ENCODE measurements at regions not wholly inside any gene's neighbourhood (a gene's known extent, or its start where the extent isn't known, plus 50 kb on each side); places are given as distances from the start of the nearest gene placed in this dataset.

DNA sequence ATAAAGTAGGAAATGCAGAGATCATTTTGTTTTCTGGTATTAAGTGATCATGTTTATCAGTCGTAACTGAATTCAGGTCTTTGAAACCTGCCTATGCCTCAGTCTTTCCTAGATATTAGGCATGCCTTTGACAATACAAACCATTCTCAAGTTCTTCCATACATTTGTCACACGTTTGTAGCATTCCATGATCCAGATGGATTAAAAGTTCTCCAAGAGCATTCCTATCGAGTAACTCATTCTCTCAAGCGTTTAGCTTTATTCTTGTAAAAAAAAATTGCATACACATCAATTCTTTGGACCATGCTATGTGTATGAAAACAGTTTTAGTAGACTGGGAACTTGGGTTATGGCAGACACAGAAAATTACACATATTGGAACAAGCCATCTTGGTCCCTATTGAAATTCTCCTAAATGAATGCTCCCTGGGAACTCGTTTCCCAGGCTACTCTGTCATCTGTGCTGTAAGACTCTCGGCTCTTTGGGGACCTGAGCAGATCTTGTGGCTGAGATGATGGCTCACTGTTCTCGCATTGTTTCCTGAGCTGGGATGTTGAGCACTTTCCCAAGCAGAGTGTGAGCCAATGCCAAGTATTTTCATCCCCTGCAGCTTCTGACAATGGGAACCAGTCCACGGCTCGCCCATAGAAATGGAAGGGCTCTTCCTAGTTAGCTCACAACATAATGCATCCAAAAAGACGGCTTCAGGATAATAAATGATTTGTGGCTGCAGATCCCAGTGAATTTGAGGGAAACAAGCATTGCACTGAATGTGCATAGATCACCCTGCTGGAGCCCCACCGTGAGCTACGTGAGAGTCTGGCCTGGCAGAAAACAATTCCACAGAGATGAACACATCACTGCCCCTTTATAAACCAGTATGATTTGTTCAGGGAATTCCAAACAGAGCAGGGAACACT, 230.2 kb downstream of the IRX1 start:
- DNase-seq, result no peak

DNA sequence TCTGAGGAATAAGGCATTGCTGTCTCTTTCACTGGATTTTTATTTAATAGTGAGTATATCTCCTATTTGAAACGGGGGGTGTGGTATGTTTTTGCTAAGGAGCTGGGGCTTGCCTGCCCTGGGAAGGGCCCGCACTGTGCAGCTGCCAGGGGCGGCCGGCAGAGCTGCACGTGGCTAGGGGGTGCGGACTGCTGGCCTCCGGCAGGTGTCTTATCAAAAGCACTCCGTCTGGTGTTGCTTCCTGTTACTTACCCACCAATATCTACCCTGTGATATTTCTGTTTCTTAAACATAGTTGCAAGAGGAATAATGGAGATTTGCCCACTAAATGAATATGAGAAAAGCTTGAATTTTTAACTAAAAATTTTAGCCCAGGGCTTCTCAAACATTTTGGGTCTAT, 232.0 kb downstream of the IRX1 start:
- no peak for DNase-seq

DNA sequence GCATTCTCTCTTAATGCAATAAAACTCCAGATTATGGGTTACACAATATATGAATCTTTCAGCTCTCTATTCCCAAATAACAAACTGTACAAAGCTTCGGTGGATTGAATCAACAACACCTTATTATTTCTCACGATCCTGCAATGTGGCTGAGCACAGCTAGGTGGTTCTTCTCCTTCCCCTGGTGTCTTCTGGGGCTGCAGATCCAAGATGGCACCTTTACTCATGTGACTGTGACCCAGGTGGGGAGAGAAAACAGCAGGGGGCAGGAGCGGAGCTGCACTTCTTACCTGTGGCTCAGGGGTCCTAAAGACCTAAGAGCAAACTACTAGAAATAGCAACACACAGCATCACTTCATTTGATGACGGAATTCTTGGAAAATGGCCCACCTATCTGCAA, 233.1 kb downstream of the IRX1 start:
- DNase-seq, result no peak

DNA sequence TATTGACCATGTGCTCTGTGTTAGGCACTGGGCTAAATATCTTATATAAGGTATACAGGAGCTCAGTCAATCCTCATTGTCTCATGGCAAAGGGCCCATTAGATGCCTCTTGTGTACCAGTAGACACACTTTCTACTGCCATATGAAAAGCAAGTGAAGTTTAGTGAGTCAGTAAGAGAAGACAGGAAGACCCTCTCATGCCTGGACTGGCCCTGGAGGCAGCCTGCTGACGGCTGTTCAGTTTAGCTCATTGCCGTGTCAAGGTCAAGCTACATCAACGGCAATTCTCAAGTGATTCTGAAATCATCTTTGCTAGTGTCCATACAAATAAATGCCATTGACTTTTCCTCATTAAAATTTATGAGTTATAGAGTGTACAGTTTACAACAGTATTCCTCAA, 237.9 kb downstream of the IRX1 start:
- no peak for DNase-seq

DNA sequence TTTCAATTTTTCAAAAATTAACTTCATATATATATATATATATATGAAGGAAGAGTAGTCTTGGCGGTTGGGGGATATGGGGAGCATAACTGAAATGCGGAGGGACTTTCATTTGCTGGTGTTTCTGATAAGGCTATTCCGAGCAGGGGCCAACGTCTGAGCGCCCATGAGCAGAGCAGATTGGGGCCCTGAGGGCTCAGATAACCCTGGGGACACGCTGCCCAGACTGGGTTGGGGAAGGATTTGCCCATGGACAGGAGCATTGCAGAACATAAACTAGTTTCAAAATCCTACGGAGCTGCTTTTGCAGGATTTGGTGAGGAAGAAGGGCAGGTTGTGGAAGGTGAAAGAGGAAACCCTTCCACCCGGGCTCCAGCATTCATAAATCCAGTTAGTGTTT, 240.2 kb downstream of the IRX1 start:
- DNase-seq, result no peak

DNA sequence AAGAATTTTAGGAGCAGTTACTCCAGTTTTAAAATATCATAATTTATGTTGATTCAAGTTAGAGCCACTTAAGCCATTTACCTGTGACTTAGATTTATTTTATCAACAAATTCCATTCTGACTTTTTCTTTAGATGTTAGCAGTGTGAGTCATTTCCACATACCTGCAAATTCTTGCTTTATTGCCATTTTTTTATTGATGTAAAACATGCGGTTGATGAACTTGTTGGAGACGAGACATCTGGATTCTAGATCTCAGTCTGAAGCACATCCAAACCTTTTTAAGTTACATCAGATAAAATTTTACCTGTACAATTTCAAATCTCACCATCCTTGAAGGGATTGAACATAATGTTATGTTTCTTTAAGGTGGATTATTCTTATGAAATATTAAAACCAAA, 240.9 kb downstream of the IRX1 start:
- DNase-seq, result no peak

DNA sequence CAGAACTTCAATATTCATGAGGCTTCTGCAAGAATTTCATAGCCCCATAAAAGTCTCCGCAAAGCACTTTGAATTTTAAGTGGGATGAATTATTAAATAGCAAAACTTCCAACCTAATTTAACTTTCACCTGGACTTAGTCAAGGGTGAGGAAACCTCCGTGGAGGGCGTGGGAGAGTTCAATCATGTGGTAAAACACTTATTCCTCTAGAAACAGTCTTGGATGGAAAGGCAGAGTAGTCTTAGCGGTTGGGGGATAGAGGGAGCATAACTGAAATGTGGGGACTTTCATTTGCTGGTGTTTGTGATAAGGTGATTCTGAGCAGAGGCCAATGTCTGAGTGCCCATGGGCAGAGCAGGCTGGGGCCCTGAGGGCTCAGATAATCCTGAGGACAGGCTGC, 241.9 kb downstream of the IRX1 start:
- DNase-seq, result no peak

DNA sequence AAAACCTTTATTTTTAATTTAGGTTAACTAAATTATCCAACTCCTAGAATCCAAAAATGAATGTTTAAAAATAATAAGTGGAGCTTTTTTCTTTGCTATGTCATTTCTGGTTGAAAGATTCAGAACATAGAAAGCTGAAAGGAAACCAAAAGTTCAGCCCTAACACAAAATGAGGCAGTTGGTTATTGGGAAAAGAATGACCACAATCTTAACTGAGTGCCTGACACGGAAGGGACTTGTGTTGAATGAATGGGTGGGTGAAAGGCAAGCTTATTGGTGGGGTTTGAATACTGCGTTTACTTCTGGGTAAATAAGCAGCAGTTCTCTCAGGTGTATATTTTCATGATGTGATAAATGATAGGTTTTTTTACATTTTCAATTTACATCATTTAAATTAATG, 243.5 kb downstream of the IRX1 start:
- DNase-seq, result no peak

DNA sequence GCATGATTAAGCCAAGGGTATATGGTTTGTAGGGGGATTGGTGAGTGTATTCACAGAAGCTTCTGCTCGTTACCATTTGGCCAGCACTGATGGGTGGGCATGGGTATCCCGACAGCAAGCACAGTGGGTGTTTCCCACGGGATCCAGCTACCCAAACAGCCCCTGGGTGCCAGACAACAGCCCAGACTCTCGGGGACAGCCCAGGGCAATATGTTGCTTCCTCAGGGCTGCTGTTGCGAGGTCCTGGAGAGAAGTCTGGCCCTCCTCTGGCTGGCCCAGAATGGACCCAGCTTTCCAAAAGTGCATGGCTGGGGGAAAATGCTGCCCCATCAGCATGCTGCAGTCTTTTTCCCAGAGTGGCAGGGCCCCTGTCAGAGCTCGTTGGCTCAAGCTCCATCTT, 247.0 kb downstream of the IRX1 start:
- DNase-seq, result no peak

DNA sequence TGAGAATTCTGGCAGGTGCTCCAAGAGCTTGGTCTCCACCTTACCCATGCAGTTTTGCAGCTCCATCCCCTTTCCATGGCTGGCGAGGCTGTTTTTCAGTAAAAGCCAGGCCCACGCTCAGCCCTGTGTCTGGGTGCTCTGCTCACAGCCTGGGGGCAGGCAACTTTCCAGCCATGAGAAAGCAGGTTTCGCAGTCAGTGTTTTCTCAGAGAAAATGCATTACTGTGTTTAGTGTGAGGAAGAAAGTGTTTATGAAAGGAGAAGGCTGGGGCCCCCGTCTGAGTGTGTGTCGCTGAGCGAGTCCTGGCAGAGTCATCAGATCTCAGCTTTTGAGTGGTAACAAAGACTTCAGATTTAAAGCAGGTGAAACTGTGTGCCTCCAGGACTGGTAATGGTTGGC, 248.1 kb downstream of the IRX1 start:
- DNase-seq, result no peak

DNA sequence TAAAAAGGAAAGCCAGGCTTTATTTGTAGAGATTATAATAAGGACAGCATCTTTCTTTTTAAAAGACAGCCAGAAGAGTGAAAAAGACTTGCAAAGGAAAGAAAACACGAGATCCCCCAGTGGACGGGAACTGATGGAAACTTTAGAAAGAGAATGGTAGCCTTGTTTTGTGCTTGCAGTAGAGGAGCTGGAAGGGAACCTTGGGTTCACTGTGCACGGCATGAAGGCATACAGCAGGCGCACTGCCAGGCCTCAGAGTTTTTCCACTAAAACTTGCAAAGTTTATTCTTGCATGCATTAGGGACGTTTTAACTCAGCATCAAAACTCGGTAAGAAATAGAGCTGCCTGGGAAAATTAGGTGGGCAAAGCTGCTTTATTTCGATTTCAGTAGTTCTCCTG, 248.6 kb downstream of the IRX1 start:
- DNase-seq, result no peak

DNA sequence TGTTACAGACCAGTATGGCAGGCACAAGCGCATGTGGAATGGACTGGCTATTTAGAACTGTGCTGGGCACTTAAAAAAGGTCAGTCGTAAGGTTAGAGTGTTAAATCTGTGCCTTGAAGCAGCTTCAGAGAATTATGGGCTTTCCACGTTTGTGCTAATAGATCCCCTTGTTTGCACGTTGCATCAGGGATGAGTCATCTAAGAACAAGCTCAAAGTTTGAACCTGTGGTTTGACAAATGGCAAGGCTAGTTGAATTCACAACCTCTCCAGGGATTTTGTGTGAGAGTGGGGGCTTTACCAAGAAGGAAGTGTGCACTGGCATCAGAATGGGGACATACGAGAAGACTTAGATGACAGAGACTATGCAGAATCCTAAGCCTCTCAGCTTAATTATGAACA, 249.6 kb downstream of the IRX1 start:
- DNase-seq, result no peak

DNA sequence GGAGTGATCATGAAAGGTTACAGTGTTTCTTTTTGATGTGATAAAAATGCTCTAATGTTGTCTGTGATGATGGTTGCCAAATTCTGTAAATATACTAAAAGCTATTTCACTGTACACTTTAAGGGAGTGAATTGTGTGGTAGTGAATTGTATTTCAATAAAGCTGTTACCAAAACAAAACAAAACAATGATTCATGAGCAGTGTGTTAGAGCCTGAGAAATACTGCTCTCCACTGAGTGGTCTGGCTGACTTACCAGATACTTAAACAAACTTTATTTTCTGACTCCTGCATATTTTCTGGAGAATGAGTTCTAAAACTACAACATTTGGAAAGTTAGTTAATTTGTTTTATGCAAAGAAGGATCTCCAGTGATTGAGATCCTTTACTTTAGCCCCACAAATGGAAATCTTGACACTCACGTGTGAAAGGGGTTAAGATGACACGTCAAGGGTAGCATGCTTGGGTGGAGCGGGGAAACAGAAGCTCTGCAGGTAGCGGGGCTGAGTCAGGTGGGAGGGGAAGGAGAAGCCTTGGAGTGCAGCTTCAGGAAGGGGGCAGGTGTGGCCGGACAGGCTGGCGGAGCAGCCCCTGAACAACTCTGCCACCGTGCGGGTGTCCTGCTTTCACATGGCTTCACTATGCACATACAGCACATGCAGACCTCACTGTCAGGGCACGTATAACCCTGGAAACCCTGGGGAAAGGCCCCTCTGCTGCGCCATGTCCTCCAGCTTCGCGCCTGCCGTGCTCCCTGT, 256.7 kb downstream of the IRX1 start:
- no peak for DNase-seq

DNA sequence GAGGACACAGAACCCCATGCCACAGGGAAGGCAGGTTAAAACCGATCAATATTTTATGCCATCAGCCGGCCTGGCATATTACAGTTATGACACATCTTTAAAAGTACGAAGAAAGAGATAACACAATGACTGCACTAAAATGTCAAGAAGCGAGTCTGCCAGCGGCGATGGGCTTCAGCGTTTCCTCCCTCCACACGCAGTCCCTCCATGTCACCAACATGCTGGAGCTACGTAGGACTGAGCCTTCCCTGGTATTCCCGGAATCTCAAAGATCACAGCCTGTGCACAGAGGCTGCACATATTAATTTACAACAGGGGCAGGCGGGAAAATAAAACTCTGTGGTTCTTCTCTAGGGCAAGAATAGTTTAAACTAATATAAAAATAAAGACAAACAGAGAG, 257.7 kb downstream of the IRX1 start:
- no peak for DNase-seq

DNA sequence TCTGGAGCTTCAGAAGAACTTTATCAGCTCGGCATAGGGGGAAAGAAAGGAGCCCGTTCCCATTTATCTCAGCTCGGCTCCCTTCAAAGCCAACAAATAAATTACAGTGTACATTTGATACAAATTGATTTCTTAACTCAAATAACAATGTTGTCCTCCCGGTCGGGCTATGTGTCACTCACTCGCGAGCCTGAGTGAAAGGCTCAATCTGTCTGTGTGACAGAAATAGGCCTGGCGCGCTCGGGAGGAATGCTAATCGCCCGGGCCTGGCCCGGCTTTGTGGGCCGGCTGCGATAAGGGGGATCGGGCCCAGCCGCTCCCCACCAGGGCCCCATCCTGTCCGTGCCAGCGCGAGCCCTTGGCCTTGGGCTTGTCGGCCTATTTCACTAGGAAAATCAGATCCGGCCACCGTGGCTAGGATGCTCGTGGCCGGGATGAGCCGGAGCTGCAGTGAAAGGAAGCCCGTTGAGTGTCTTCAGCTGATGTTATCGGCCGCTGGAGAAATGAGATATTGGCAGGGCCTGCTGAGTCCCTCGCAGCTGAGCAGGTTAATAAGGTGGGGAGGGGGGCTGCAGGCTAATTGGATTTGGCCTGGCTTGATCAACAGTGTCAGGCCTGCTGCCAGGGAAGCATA, 258.7 kb downstream of the IRX1 start:
- DNase-seq, result no peak

DNA sequence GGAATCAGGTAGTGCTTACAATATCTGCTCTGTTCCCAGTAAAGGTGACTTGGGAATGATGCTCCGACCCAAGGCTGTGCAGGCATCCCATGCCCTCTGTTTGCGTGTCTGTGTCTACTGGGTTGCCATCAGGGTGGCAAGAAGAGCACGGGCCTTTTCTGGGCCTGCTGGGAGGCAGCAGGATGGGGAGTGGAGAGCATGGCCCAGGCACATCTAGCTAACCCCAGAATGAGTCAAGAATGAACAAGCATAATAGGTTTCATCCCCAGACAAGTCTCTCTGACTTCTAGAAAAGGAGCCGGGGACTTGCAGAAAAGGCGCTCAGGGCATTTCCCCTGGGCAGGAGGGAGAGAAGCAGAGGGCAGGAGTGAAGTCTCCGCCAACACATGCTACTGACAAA, 260.4 kb downstream of the IRX1 start:
- no peak for DNase-seq

DNA sequence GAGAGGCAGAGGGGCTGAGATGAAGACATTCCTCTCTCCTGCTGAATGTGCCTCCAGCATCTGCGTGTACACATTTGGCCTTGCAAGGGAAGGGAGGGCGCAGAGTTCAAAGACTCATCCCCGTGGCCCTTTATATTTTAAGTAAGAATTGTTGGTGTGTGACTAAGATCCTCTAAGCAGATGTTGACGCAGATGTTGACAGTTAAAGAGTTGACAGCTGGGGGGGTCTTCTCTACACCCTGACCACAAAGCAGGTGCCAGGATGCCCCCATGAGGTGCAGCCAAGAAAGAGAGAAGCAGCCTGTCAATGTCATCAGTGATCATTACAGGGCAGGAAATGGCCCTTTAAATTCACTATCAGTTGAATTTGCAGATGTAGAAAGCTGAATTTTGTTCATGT, 262.9 kb downstream of the IRX1 start:
- DNase-seq, result no peak

DNA sequence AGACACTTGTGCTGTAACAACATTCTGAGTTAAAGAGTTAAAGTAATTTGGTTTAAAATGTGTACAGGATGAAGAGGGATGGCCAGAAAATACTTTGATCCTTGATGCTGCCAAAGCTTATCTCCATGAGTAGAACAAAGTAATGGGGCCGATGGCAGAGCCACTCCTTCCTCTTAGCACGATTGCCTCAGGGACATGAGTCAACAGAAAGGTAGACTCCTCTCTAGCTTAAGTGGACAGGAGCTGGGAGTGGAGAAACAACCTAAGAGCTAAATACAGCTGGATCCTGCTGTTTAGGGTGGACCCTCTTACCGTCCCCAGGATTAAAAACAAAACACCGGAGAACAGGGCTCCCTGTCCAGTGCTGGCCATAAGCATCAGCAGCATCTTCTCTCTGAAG, 267.3 kb downstream of the IRX1 start:
- DNase-seq, result no peak

DNA sequence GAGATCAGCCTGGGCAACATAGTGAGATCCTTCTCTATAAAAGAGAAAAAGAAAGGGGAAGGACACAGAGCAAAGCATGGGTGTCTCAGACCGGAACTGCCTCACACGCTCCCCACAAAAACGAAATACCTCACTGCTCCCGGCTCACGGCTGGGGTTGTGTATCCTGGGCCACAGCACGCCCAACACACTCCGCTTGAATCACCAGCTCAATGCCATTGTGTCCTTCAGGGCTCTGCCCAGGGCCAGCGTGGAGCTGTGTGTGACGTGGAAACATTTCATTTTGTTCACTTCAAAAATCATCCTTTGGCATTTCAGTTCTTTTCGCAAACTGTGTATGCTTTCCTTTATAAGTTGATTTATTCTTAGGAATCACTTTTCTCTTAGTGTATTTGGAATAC, 279.5 kb downstream of the IRX1 start:
- DNase-seq, result no peak

DNA sequence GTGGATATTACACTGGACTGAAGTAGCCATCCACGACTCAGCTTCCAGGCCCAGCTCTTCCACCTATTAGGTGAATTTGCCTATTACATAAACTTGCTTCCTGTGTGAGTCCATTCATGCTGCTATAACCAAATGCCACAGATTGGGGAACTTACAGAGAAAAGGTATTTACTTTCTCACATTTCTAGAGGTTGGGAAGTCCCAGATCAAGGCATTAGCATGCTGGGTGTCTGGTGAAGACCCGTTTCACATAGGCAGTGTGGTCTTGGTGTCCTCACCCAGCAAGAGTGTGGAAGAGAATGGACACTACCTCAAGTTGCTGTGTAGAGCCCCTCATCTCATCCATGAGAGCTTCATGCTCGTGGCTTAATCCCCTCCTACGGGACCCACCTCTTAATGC, 282.6 kb downstream of the IRX1 start:
- no peak for DNase-seq

DNA sequence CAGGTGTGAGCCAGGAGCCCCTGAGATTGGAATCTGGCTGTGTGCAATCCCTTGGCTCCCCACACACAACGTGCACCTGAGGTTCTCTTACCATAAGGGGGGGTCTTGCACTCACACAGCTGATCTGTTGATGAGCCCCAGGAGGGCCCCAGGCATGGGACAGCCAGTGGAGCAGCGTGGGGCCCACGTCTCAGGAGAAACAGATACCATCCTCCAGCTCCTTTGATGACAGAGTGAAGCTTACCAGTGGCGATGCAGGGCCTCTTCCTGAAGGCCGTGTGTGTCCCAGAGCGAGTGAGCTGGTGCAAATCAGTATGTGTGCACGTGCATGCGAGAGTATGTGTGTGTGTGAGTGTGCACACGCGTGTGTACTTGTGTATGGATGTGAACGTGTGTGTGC, 287.4 kb downstream of the IRX1 start:
- no peak for DNase-seq

DNA sequence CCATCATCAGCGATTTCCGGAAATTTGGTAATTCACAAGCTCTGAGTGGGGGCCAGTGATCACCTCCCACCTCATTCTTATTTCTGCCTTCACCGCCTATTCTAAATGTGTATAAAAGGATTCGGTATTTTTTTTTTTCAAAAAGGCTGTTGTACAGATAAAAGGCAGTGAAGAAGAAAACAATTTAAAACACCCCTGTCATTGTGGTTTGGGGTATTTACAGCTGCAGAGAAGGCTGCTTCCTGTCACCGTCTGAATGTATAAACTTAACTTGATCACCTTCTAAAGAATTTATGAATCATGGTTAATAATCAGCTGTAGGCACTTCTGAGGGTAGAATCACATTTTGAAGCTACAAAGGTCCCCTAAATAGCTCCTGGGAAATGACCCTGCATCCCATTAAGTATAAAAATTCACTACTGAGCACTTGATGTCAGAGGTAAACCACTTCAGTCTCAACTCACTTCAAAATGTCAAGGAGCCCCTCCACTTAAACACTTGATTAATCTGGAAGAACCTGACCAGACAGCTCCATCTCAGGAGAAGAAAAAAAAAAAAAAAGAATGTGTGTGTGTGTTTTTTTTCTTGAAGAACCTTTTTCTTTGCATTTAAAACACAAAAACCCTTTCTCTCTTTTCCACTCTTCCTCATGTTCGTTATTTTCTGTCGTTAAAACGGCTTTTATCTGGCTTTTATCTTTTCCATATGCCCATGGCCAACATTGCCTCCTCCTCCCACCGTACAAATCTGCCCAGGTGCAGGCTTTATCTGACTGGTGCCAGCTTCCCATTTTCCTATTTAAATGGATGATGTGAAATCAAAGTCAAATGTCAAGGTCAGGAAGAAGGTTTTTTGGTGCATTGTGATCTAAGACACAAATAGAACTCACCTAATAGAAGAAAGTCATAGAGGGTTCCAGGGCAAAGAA, 291.2 kb downstream of the IRX1 start:
- DNase-seq, result no peak

Measured in left kidney (tissue), 1 donor.